Urothelium cell line (cell line): ENCODE measurements at regions not wholly inside any gene's neighbourhood (a gene's known extent, or its start where the extent isn't known, plus 50 kb on each side); places are given as distances from the start of the nearest gene placed in this dataset.

ENCODE experiments used
- DNase-seq: peaks from one replicate; pipeline ENCODE4 v3.0.0; 2011; ENCODE audit warnings: low spot score, mixed read lengths
- FAIRE-seq: peaks from 2 replicates; lab custom pipeline; 2011; peaks lifted over from hg19 to GRCh38; lab: Jason Lieb, UNC

GRCh38 chr2:177340158-177340557 is 52.4 kb upstream of the AGPS start:
- DNase-seq (no peak), FAIRE-seq (no peak)

- FAIRE-seq (no peak), DNase-seq (no peak)
Observed at GRCh38 chr2:177342736-177343135, 49.8 kb upstream of the AGPS start.
